ENCODE measurements at regions not wholly inside any gene's neighbourhood (a gene's known extent, or its start where the extent isn't known, plus 50 kb on each side); places are given as distances from the start of the nearest gene placed in this dataset.

DNA sequence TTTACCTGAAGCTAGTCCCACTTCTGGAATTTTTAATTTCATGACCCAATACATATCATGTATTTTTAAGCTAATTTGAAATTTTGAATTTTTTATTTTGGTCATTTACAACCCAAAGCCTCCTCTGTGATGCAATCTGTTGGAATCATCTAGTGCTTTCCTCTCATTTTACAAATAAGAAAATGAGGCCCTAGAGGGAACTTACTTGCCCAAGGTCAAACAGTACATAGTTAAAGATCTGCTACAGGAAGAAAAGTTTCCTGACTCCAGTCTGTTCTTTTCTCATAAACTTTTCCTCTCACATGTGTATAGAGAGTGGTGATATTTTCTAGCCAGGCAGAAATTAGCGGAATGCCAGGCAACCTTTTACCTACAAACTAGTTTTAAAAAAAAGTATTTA is 59.3 kb upstream of the DPT start:
- TF ChIP-seq, protein P1, sequence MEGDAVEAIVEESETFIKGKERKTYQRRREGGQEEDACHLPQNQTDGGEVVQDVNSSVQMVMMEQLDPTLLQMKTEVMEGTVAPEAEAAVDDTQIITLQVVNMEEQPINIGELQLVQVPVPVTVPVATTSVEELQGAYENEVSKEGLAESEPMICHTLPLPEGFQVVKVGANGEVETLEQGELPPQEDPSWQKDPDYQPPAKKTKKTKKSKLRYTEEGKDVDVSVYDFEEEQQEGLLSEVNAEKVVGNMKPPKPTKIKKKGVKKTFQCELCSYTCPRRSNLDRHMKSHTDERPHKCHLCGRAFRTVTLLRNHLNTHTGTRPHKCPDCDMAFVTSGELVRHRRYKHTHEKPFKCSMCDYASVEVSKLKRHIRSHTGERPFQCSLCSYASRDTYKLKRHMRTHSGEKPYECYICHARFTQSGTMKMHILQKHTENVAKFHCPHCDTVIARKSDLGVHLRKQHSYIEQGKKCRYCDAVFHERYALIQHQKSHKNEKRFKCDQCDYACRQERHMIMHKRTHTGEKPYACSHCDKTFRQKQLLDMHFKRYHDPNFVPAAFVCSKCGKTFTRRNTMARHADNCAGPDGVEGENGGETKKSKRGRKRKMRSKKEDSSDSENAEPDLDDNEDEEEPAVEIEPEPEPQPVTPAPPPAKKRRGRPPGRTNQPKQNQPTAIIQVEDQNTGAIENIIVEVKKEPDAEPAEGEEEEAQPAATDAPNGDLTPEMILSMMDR (IDR thresholded peaks at IDR 0.05), result no peak
- TF ChIP-seq POLR2A (IDR thresholded peaks at IDR 0.05), result no peak
